ENCODE measurements at regions not wholly inside any gene's neighbourhood (a gene's known extent, or its start where the extent isn't known, plus 50 kb on each side); places are given as distances from the start of the nearest gene placed in this dataset.

GRCh38 chr2:187936228-187936627 is 355.4 kb upstream of the GULP1 start:
- no peak for DNase-seq (ENCODE audit: low spot score)

GRCh38 chr2:187939180-187939579 is 352.5 kb upstream of the GULP1 start:
- no peak for DNase-seq (ENCODE audit: low spot score)

- DNase-seq (ENCODE audit: low spot score) = no peak
Observed at GRCh38 chr2:187942876-187943275, 348.8 kb upstream of the GULP1 start.

DNA sequence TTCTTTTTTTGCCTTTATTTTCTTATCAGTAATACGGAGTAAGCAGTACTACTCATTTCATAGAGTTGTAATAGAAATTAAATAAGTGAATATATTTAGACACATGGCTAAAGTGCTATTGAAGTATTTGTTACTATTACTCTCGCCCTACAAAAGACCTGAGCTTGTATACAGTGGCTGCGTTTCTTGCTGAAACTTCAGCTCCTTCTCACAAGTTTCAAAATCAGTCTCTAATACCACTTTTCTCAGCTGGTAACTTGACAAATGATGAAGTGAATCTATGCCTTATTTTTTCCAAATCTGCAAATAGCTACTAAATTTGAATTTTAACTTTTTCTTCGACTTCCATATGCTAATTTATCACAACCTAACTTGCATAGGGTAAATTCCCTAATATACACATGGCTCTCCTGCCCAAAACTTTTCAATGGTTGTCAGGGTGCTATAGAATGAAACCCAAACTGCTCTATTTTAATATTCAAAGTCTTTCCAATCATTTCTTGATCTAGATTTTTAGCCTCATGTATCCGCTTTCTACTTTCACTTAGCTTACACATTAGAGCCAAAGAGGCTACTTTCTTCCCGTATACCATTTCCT is 347.8 kb upstream of the GULP1 start:
- no peak for DNase-seq (ENCODE audit: low spot score)

GRCh38 chr2:187949859-187950258 is 341.8 kb upstream of the GULP1 start:
- DNase-seq (ENCODE audit: low spot score) = no peak

GRCh38 chr2:187951470-187952218 is 340.0 kb upstream of the GULP1 start:
- no peak for DNase-seq (ENCODE audit: low spot score)

DNA sequence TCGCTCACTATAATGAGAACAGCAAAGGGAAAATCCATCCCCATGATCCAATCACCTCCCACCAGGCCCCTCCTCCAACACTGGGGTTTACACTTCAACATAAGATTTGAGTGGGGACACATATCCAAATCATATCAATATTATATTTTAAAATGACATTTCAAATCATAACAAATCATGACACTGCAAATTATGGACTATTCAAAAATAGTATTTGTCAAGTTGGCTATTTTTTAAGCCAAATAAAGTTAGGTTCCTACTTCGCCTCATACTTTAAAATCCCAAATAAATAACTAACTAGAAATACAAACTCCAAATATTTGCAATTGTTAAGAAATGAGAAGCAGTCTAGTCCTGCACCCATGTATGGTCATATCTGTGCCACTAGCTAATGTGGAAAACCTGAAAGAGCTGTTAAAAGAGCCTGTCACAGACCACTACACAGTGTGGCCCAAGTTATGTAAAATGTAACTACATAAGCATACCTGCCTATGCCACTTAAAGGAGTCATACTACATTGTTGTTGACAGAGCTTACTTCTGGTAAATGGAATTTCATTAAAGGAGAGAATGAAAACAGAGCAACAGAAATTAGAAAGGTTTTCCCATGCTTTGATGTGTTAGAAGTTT is 334.7 kb upstream of the GULP1 start:
- DNase-seq (ENCODE audit: low spot score) = no peak

- DNase-seq (ENCODE audit: low spot score) = no peak
Observed at GRCh38 chr2:187959821-187960220, 331.9 kb upstream of the GULP1 start.

DNA sequence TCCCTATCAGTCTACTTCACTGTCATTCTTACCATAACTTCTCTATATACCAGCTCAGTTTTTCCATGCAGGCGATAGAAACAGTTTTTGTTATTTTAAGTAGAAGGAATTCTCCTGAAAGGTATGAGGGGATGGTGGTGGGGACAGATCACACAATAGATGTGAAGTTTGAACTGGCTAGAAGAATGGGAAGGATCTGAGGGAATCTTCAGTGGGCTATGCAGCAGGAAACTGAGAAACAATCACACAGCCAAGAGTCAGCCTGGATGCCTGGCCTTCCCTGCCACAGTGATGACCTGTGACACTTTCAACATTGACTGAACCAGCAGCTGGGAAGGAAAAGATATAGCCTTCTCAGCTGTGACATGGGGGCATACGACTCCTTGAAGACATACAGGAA is 329.1 kb upstream of the GULP1 start:
- no peak for DNase-seq (ENCODE audit: low spot score)

DNA sequence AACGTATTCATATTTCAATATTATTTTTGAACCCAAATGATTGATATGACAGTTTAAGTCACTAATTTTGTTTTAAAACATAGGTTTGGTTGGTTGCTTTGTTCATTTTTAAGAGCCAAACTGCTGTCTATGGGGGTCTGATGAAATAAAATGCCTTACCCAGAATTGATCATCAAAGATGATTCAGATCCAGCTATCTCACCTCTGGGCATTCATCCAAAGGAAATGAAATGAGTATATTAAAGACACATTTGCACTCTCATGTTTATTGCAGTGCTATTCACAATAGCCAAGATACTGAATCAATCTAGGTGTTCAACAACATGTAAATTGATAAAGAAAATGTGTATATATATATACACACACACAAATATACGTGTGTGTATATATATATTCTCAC is 326.9 kb upstream of the GULP1 start:
- no peak for DNase-seq (ENCODE audit: low spot score)

- no peak for DNase-seq (ENCODE audit: low spot score)
Observed at GRCh38 chr2:187966924-187967323, 324.8 kb upstream of the GULP1 start.

- DNase-seq (ENCODE audit: low spot score) = no peak
Observed at GRCh38 chr2:187971893-187972292, 319.8 kb upstream of the GULP1 start.

DNA sequence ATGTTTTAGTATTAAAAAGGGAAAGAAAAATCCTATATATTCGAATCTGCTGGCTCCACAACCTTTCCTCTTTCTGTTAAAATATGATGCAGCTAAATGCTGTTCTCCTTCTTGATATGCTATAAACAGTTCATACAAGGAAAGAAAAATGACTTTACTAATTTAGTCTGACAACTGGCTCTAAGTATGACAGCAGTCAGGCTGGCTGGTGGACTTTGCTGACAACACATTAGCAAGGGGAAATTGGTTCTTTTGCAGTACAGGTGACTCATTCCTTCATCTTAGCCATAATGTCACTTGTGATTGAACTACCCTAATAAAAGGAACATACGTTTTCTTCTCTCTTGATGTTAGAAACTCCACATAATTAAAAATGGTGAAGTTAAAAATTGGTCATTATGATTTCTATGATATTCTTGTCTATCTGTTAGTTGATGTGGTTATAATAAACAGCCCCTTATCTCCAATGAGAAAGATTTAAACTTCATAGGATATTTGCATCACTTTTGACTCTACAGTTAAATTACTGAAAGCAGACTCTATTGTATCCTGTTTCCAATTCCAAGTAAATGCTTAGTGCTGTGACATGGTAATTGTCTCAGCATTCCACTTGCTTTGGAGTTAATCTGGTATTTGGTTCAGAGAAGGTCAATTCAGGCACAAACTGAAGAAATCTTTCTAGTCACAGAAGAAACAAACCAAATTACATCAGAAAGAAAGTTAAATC is 315.3 kb upstream of the GULP1 start:
- no peak for DNase-seq (ENCODE audit: low spot score)

GRCh38 chr2:187976986-187977333 is 314.7 kb upstream of the GULP1 start:
- no peak for DNase-seq (ENCODE audit: low spot score)

GRCh38 chr2:187978356-187978755 is 313.3 kb upstream of the GULP1 start:
- no peak for DNase-seq (ENCODE audit: low spot score)

DNA sequence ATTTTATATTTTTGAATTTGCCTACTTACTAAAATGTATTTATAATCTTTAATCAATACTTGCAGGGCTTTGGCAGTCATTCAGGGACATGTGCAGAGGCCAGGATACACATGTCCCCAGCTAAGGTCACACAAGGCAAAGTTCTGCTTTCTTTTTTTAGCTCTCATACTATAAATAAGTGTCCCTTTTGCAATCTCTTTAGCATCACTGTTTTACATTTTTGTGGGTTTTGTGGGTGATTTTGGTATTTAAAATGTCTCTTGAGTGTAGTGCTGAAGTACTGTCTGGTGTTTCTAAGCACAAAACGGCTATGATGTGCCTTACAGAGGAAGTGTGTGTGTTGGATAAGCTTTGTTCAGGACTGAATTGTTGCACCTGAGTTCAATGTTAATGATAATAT is 309.0 kb upstream of the GULP1 start:
- DNase-seq (ENCODE audit: low spot score) = no peak

DNA sequence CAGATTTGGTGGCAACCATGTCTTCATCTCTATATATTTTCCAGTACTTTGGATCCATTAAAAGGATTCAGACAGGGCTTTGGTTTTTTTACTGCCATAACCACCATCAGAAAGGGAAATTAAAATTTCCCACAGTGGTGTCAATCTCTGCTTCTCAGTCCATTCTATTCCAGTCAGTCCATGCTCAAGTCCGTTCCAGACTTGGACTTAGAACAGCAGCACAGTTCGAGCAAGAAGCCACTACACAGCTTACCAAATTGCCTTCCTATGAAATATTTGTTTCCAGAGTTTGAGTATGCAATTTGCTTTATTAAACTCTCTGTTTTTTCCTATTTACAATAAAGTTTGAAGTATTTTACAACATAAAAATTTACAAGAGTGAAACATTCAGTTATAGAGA is 306.5 kb upstream of the GULP1 start:
- DNase-seq (ENCODE audit: low spot score) = no peak

DNA sequence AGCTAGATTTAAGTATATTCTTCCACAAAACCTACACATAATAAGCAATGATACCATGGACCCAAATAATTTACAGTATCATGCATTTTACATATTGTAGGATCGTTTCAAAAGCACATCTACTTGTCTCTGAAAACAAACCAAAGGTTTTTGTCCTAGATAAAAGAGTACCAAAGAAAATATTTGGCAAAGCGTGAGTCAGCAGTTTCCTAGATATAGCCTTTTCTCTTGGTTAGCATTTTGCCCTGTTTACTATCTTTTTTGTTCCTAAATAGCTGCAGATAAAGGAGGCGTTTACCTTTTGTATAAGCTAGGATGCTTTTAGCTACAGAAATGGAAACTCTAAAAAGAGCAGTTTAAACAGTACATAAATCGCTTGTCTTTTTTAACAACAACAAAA is 305.8 kb upstream of the GULP1 start:
- DNase-seq (ENCODE audit: low spot score) = no peak

GRCh38 chr2:187986390-187987105 is 305.1 kb upstream of the GULP1 start:
- DNase-seq (ENCODE audit: low spot score) = no peak

DNA sequence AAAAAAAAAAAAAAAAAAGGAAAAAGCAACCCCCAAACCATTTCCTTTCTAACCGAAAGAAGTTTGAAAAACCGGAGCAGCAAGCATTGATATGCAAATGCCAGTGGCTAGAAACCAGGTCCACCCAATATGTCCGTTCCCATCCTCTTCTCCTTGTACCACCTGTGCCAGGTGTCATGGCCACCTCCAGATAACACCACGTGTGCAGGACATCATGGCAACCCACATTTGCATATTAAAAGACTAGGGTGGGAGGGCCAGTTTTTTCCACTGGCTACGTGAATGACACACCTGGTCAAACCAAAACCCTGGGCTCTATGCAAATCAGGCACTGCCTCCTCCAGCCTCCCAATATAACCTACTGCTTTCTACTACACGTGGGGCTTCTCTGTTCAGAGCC is 303.3 kb upstream of the GULP1 start:
- DNase-seq (ENCODE audit: low spot score) = no peak

DNA sequence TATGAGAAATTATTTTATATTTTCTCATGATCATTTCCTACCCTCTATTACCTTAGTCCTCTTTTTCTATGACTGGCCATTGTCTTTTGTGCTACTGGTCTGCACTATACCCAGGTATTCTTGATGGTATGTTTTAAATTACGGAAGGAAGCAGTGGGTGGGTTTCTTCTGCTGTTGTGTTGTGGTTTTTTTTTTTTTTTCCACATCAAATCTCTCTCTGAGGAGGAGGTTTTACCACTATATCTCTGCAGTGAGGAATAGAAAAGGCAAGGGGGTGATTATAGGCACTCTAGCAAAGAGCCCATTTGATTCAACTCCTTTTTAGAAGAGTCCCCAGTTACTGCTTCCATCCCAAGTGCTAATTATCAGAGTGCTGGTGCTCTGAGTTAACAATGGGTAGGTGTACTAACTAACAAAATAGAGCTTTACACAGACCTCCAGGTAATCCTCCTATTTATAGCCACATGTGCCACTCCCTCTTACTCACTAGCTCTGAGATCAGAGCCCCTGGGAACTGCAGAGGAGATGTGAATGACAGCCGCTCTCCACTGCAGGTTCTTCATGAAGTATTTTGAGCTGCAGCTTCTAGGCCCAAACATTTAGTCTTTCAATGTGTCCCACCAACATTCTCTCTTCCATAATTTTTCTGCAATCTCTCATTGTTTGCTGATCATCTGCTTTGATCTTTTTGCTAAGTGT is 301.6 kb upstream of the GULP1 start:
- no peak for DNase-seq (ENCODE audit: low spot score)

DNA sequence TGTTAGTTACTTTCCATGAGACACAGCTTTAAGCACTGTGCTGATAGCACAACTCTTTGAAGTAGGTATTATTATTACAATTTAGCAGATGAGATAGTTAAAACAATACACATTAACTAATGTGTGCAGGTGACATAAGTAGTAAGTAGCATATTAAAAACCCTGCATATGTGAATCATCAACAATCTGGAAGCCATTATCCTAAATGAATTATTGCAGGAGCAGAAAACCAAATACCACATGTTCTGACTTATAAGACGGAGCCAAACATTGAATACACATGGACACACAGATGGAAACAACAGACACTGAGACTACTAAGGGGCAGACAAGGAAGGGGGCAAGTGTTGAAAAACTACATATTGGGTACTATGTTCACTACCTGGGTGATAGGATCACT is 300.3 kb upstream of the GULP1 start:
- DNase-seq (ENCODE audit: low spot score) = no peak

All from Ammon's horn (tissue), 1 donor.